ENCODE measurements at regions not wholly inside any gene's neighbourhood (a gene's known extent, or its start where the extent isn't known, plus 50 kb on each side); places are given as distances from the start of the nearest gene placed in this dataset.

DNA sequence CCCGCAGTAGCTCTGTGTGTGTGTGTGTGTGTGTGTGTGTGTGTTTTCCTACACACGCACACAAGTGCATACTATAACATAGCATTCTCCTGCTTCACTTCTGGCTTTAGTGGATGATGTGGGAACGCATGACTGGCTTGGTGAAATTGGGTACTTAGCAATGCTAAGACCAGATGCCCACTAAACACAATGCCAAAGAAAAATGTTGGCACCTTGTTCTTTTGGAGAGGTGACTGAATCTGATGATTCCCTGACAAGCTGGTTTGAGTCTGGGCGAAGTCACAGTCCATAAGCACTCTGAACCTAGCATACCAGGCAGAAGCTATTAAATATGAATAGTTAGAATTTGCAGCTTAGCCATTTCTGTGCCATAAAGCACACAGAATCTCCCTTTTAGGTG, 68.0 kb upstream of the CDCA7L start:
- DNase-seq (ENCODE audit: low spot score) (no peak), ATAC-seq (no peak)
- no peak overlapping the region for H3K27ac ChIP-seq (ENCODE audit: low read depth)
- Mint-ChIP-seq H3K9me3 (no peaks in the 10 kb centered on the region), H3K36me3 (ENCODE audit: low read depth) (no peaks in the 10 kb centered on the region), H3K27me3 (ENCODE audit: insufficient read depth, low read depth, poor library complexity) (peaks cover 3% of the 10 kb centered on the region), H3K4me1 (0 out of 3 replicates have a peak, but pooled peaks cover 3% of the 10 kb centered on the region), H3K4me3 (no peak overlapping the region), H3K27ac (no peak overlapping the region)
- no peaks in the 10 kb centered on the region for H4K20me1 ChIP-seq (replicated peaks; ENCODE audit: insufficient read depth)
- no peak overlapping the region for H3K4me3 ChIP-seq
- no peaks in the 10 kb centered on the region for H3K4me1 ChIP-seq (ENCODE audit: insufficient read depth)
- H3K27me3 ChIP-seq (ENCODE audit: insufficient read depth), result no peaks in the 10 kb centered on the region
- H2AFZ ChIP-seq, result no peak overlapping the region
- H3F3A ChIP-seq (replicated peaks; ENCODE audit: low read depth), result no peaks in the 10 kb centered on the region
- no peaks in the 10 kb centered on the region for H3K36me3 ChIP-seq (ENCODE audit: insufficient read depth)
- TF ChIP-seq POLR2AphosphoS5 (IDR thresholded peaks at IDR 0.05; ENCODE audit: low read depth), result no peak
- no peak for TF ChIP-seq EZH2 (IDR thresholded peaks at IDR 0.05; ENCODE audit: low read depth, unreplicated experiment)
- TF ChIP-seq ZNF331 (CRISPR knock-in tag; IDR thresholded peaks at IDR 0.05; ENCODE audit: low read depth), result no peak
- no peak for TF ChIP-seq NANOG (IDR thresholded peaks at IDR 0.05; ENCODE audit: borderline replicate concordance)
- TF ChIP-seq, protein P1, sequence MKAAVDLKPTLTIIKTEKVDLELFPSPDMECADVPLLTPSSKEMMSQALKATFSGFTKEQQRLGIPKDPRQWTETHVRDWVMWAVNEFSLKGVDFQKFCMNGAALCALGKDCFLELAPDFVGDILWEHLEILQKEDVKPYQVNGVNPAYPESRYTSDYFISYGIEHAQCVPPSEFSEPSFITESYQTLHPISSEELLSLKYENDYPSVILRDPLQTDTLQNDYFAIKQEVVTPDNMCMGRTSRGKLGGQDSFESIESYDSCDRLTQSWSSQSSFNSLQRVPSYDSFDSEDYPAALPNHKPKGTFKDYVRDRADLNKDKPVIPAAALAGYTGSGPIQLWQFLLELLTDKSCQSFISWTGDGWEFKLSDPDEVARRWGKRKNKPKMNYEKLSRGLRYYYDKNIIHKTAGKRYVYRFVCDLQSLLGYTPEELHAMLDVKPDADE (IDR thresholded peaks at IDR 0.05), result no peak
- TF ChIP-seq CREB1 (CRISPR knock-in tag; IDR thresholded peaks at IDR 0.05; ENCODE audit: low read depth), result no peak
- no peak for TF ChIP-seq JUNB (IDR thresholded peaks at IDR 0.05; ENCODE audit: unreplicated experiment)
- TF ChIP-seq ZNF114 (CRISPR knock-in tag; IDR thresholded peaks at IDR 0.05), result no peak
- TF ChIP-seq EZH2phosphoT487 (IDR thresholded peaks at IDR 0.05; ENCODE audit: unreplicated experiment), result no peak
- TF ChIP-seq, protein P2, sequence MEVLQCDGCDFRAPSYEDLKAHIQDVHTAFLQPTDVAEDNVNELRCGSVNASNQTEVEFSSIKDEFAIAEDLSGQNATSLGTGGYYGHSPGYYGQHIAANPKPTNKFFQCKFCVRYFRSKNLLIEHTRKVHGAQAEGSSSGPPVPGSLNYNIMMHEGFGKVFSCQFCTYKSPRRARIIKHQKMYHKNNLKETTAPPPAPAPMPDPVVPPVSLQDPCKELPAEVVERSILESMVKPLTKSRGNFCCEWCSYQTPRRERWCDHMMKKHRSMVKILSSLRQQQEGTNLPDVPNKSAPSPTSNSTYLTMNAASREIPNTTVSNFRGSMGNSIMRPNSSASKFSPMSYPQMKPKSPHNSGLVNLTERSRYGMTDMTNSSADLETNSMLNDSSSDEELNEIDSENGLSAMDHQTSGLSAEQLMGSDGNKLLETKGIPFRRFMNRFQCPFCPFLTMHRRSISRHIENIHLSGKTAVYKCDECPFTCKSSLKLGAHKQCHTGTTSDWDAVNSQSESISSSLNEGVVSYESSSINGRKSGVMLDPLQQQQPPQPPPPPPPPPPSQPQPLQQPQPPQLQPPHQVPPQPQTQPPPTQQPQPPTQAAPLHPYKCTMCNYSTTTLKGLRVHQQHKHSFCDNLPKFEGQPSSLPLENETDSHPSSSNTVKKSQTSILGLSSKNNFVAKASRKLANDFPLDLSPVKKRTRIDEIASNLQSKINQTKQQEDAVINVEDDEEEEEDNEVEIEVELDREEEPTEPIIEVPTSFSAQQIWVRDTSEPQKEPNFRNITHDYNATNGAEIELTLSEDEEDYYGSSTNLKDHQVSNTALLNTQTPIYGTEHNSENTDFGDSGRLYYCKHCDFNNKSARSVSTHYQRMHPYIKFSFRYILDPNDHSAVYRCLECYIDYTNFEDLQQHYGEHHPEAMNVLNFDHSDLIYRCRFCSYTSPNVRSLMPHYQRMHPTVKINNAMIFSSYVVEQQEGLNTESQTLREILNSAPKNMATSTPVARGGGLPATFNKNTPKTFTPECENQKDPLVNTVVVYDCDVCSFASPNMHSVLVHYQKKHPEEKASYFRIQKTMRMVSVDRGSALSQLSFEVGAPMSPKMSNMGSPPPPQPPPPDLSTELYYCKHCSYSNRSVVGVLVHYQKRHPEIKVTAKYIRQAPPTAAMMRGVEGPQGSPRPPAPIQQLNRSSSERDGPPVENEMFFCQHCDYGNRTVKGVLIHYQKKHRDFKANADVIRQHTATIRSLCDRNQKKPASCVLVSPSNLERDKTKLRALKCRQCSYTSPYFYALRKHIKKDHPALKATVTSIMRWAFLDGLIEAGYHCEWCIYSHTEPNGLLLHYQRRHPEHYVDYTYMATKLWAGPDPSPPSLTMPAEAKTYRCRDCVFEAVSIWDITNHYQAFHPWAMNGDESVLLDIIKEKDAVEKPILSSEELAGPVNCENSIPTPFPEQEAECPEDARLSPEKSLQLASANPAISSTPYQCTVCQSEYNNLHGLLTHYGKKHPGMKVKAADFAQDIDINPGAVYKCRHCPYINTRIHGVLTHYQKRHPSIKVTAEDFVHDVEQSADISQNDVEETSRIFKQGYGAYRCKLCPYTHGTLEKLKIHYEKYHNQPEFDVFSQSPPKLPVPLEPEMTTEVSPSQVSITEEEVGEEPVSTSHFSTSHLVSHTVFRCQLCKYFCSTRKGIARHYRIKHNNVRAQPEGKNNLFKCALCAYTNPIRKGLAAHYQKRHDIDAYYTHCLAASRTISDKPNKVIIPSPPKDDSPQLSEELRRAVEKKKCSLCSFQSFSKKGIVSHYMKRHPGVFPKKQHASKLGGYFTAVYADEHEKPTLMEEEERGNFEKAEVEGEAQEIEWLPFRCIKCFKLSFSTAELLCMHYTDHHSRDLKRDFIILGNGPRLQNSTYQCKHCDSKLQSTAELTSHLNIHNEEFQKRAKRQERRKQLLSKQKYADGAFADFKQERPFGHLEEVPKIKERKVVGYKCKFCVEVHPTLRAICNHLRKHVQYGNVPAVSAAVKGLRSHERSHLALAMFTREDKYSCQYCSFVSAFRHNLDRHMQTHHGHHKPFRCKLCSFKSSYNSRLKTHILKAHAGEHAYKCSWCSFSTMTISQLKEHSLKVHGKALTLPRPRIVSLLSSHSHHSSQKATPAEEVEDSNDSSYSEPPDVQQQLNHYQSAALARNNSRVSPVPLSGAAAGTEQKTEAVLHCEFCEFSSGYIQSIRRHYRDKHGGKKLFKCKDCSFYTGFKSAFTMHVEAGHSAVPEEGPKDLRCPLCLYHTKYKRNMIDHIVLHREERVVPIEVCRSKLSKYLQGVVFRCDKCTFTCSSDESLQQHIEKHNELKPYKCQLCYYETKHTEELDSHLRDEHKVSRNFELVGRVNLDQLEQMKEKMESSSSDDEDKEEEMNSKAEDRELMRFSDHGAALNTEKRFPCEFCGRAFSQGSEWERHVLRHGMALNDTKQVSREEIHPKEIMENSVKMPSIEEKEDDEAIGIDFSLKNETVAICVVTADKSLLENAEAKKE (CRISPR knock-in tag; IDR thresholded peaks at IDR 0.05), result no peak
- no peak for TF ChIP-seq REST (IDR thresholded peaks at IDR 0.05; ENCODE audit: unreplicated experiment)
- no peak for TF ChIP-seq STAT1 (IDR thresholded peaks at IDR 0.05; ENCODE audit: unreplicated experiment)
- TF ChIP-seq, protein P3, sequence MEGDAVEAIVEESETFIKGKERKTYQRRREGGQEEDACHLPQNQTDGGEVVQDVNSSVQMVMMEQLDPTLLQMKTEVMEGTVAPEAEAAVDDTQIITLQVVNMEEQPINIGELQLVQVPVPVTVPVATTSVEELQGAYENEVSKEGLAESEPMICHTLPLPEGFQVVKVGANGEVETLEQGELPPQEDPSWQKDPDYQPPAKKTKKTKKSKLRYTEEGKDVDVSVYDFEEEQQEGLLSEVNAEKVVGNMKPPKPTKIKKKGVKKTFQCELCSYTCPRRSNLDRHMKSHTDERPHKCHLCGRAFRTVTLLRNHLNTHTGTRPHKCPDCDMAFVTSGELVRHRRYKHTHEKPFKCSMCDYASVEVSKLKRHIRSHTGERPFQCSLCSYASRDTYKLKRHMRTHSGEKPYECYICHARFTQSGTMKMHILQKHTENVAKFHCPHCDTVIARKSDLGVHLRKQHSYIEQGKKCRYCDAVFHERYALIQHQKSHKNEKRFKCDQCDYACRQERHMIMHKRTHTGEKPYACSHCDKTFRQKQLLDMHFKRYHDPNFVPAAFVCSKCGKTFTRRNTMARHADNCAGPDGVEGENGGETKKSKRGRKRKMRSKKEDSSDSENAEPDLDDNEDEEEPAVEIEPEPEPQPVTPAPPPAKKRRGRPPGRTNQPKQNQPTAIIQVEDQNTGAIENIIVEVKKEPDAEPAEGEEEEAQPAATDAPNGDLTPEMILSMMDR (conservative IDR thresholded peaks at IDR 0.05; ENCODE audit: low read depth in 2 of 2), result no peak
- H3K9me2 ChIP-seq (ENCODE audit: insufficient read depth), result no peaks in the 10 kb centered on the region
- H3K4me2 ChIP-seq, result no peak overlapping the region
- H3K79me2 ChIP-seq (replicated peaks; ENCODE audit: insufficient read depth), result no peaks in the 10 kb centered on the region

Measured in GM23338 (cell line).